ENCODE measurements at regions not wholly inside any gene's neighbourhood (a gene's known extent, or its start where the extent isn't known, plus 50 kb on each side); places are given as distances from the start of the nearest gene placed in this dataset.

DNA sequence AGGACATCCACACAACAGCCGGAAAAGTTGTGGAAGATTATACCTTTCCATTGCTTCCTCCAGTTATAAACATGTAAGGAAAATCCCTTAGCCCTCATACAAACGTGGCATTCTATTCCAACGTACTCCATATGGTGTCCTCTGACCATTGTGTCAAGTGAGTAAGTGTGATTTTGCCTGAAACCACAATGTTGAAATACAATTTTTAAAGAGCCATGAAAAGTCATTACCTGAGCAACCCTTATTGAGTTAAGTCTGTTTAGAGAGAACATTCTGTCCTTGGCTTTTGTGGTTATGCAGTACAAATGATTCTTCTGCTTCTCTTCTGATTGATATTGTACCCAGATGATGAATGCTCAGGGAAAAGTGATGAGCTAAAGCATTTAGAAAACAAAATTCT lies 530.1 kb downstream of the HAO1 start:
- Mint-ChIP-seq H3K9me3 (ENCODE audit: insufficient read depth) (no peaks in the 10 kb centered on the region), H3K4me1 (no peaks in the 10 kb centered on the region), H3K27ac (no peak overlapping the region), H3K27me3 (no peaks in the 10 kb centered on the region), H3K4me3 (no peak overlapping the region)
- Histone ChIP-seq H3K27ac (ENCODE audit: low read length in 2 of 2) (no peak overlapping the region), H2AFZ (ENCODE audit: insufficient read depth, low read depth, low read length, poor library complexity, severe bottlenecking) (no peak overlapping the region), H3K79me2 (ENCODE audit: control insufficient read depth, insufficient read depth, low read length) (no peaks in the 10 kb centered on the region), H3K36me3 (replicated peaks in 1 of 2; ENCODE audit: control extremely low read depth in 1 of 2, control insufficient read depth in 1 of 2, extremely low read depth in 1 of 2, insufficient read depth in 2 of 2, low read length in 1 of 2) (no peaks in the 10 kb centered on the region), H3K9ac (ENCODE audit: low read length) (no peak overlapping the region), H4K20me1 (ENCODE audit: control insufficient read depth, insufficient read depth, low read length, poor library complexity, severe bottlenecking) (no peaks in the 10 kb centered on the region), H3K4me2 (replicated peaks; ENCODE audit: low read depth, low read length, poor library complexity, severe bottlenecking) (no peak overlapping the region), H3K27me3 (replicated peaks in 1 of 4; ENCODE audit: control extremely low read depth in 1 of 4, control insufficient read depth in 3 of 4, insufficient read depth in 4 of 4, low read length in 3 of 4) (no peaks in the 10 kb centered on the region), H3K9me3 (ENCODE audit: control extremely low read depth in 1 of 3, control insufficient read depth in 2 of 3, insufficient read depth in 1 of 3, low read length in 2 of 3) (no peaks in the 10 kb centered on the region), H3K4me1 (ENCODE audit: control insufficient read depth in 2 of 2, insufficient read depth in 2 of 2, low read length in 2 of 2) (no peaks in the 10 kb centered on the region), H3K4me3 (ENCODE audit: control extremely low read depth in 1 of 5, extremely low read depth in 1 of 5, insufficient read depth in 1 of 5, low read depth in 2 of 5, low read length in 4 of 5) (no peak overlapping the region)
- DNase-seq: no peak
- ATAC-seq (ENCODE audit: low read depth): no peak
- intact Hi-C loops (cut with micrococcal nuclease): no loop called here
- WGBS (ENCODE audit: insufficient coverage): no CpG with 5 or more reads among the region's 3 CpGs
- CTCF ChIA-PET: no interaction called here
- POLR2A ChIA-PET: no interaction called here
- TF ChIP-seq EZH2 (IDR thresholded peaks at IDR 0.05; ENCODE audit: borderline replicate concordance, insufficient read depth, low read depth, low read length, poor library complexity, severe bottlenecking): no peak
- TF ChIP-seq, protein P1, sequence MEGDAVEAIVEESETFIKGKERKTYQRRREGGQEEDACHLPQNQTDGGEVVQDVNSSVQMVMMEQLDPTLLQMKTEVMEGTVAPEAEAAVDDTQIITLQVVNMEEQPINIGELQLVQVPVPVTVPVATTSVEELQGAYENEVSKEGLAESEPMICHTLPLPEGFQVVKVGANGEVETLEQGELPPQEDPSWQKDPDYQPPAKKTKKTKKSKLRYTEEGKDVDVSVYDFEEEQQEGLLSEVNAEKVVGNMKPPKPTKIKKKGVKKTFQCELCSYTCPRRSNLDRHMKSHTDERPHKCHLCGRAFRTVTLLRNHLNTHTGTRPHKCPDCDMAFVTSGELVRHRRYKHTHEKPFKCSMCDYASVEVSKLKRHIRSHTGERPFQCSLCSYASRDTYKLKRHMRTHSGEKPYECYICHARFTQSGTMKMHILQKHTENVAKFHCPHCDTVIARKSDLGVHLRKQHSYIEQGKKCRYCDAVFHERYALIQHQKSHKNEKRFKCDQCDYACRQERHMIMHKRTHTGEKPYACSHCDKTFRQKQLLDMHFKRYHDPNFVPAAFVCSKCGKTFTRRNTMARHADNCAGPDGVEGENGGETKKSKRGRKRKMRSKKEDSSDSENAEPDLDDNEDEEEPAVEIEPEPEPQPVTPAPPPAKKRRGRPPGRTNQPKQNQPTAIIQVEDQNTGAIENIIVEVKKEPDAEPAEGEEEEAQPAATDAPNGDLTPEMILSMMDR (IDR thresholded peaks at IDR 0.05): no peak

DNA sequence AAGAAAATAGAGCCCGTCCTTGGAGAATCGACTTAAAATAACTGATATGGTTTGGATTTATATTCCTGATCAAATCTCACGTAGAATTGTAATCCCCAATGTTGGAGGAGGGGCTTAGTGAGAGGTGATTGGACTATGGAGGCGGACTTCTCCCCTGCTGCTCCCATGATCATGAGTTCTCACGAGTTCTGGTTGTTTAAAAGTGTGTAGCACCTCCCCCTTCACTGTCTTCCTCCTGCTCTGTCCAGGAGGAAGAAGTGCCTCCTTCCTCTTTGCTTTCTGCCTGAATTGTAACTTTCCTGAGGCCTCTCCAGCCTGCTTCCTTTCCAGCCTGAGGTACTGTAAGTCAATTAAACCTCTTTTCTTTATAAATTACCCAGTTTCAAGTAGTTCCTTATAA lies 529.2 kb downstream of the HAO1 start:
- H3K4me3 ChIP-seq (ENCODE audit: control extremely low read depth in 1 of 5, extremely low read depth in 1 of 5, insufficient read depth in 1 of 5, low read depth in 2 of 5, low read length in 4 of 5): no peak overlapping the region

More for the DNA sequence above, 529.2 kb downstream of the HAO1 start:
- Histone ChIP-seq H3K9me3 (ENCODE audit: control extremely low read depth in 1 of 3, control insufficient read depth in 2 of 3, insufficient read depth in 1 of 3, low read length in 2 of 3) (no peaks in the 10 kb centered on the region), H3K27ac (ENCODE audit: low read length in 2 of 2) (no peak overlapping the region), H3K27me3 (replicated peaks in 1 of 4; ENCODE audit: control extremely low read depth in 1 of 4, control insufficient read depth in 3 of 4, insufficient read depth in 4 of 4, low read length in 3 of 4) (no peaks in the 10 kb centered on the region), H3K9ac (ENCODE audit: low read length) (no peak overlapping the region), H3K79me2 (ENCODE audit: control insufficient read depth, insufficient read depth, low read length) (no peaks in the 10 kb centered on the region), H3K36me3 (replicated peaks in 1 of 2; ENCODE audit: control extremely low read depth in 1 of 2, control insufficient read depth in 1 of 2, extremely low read depth in 1 of 2, insufficient read depth in 2 of 2, low read length in 1 of 2) (no peaks in the 10 kb centered on the region), H2AFZ (ENCODE audit: insufficient read depth, low read depth, low read length, poor library complexity, severe bottlenecking) (no peak overlapping the region), H3K4me2 (replicated peaks; ENCODE audit: low read depth, low read length, poor library complexity, severe bottlenecking) (no peak overlapping the region), H4K20me1 (ENCODE audit: control insufficient read depth, insufficient read depth, low read length, poor library complexity, severe bottlenecking) (no peaks in the 10 kb centered on the region), H3K4me1 (ENCODE audit: control insufficient read depth in 2 of 2, insufficient read depth in 2 of 2, low read length in 2 of 2) (no peaks in the 10 kb centered on the region)
- TF ChIP-seq EZH2 (IDR thresholded peaks at IDR 0.05; ENCODE audit: borderline replicate concordance, insufficient read depth, low read depth, low read length, poor library complexity, severe bottlenecking): no peak
- TF ChIP-seq, protein P1 (IDR thresholded peaks at IDR 0.05): no peak
- H3K4me1 Mint-ChIP-seq: no peaks in the 10 kb centered on the region
- H3K27me3 Mint-ChIP-seq: no peaks in the 10 kb centered on the region
- ATAC-seq (ENCODE audit: low read depth): no peak
- WGBS (ENCODE audit: insufficient coverage): 96% methylated on average over 3 of the region's 5 CpGs
- ChIA-PET POLR2A (no interaction called here), CTCF (no interaction called here)
- H3K4me3 Mint-ChIP-seq: no peak overlapping the region
- intact Hi-C loops (cut with micrococcal nuclease): no loop called here
- H3K9me3 Mint-ChIP-seq (ENCODE audit: insufficient read depth): no peaks in the 10 kb centered on the region
- H3K27ac Mint-ChIP-seq: no peak overlapping the region
- DNase-seq: no peak

All from B cell (primary cell).